HCT116 (cell line): ENCODE measurements at regions not wholly inside any gene's neighbourhood (a gene's known extent, or its start where the extent isn't known, plus 50 kb on each side); places are given as distances from the start of the nearest gene placed in this dataset.

Experiments
- ATAC-seq: fragments of 200-7000 bp; cut with Tn5 transposase; 2 replicates; pipeline ENCODE4 v1.9.1; 2020; ENCODE audit warnings: mild to moderate bottlenecking, moderate library complexity
- BruUV-seq: library from RNA; stranded (reverse); fragments of 400-500 nt; replicated peaks from 2 replicates; lab custom pipeline; 2021; lab: Mats Ljungman, UMichigan
- CTCF ChIA-PET: fragments of 300-600 bp; sonication (Branson Sonifier 250); formaldehyde crosslinking; loops from one replicate; lab custom pipeline; 2021; ENCODE audit warnings: antibody characterized with exemption; lab: Charles Lee
- POLR2A ChIA-PET: fragments of 300-600, 350-600 bp; sonication (Branson Sonifier 250); formaldehyde crosslinking; loops from one replicate; lab custom pipeline; 2021; ENCODE audit warnings: antibody characterized with exemption; lab: Charles Lee
- RAD21 ChIA-PET, 2 experiments: fragments of 300-600 bp; sonication (Branson Sonifier 250); formaldehyde crosslinking; loops; one replicate each; lab custom pipeline; 2023; ENCODE audit warnings: low total read pairs in 2 of 2; ENCODE audit not compliant: uncharacterized antibody in 2 of 2, unreplicated experiment in 2 of 2, low non-redundant PET in 1 of 2; lab: Charles Lee
- DNase-seq: peaks from one replicate; pipeline ENCODE4 v3.0.0-alpha.2; 2010; ENCODE audit warnings: low read depth, low spot score
- H2AFZ ChIP-seq: fragments of 200-600 bp; shearing (Covaris generic), sonication (generic); 2 replicates; pipeline ENCODE4 v1.6.1; 2017; ENCODE audit warnings: low read depth, mixed run types, mixed read lengths, antibody characterized with exemption, low read length; ENCODE audit not compliant: poor library complexity, severe bottlenecking
- H3K27ac ChIP-seq: 2 replicates; pipeline ENCODE4 v1.5.1; 2012; ENCODE audit warnings: low read depth, low read length
- H3K27me3 ChIP-seq: fragments of 200-600 bp; sonication (generic); 2 replicates; pipeline ENCODE4 v1.6.1; 2016; ENCODE audit warnings: mixed run types, low read length, mixed read lengths; ENCODE audit not compliant: insufficient read depth
- H3K36me3 ChIP-seq, 2 experiments: fragments of 200-500 bp in 1 of 2; fragments of 200-600 bp in 1 of 2; sonication (Bioruptor generic) in 1 of 2; sonication (generic) in 1 of 2; 2 replicates each; pipeline versions ENCODE4 v1.5.1 to v1.6.1; 2014 to 2016; ENCODE audit warnings: low read length in 2 of 2, inconsistent platforms in 1 of 2, mixed read lengths in 1 of 2, mixed run types in 1 of 2; ENCODE audit not compliant: insufficient read depth in 2 of 2, control insufficient read depth in 1 of 2
- H3K4me1 ChIP-seq, 2 experiments: fragments of 200-600 bp in 1 of 2; sonication (generic) in 1 of 2; 2 replicates each; pipeline versions ENCODE4 v1.5.1 to v1.6.1; 2012 to 2017; ENCODE audit warnings: low read length in 2 of 2, inconsistent platforms in 1 of 2, mild to moderate bottlenecking in 1 of 2, mixed read lengths in 1 of 2, mixed run types in 1 of 2, moderate library complexity in 1 of 2; ENCODE audit not compliant: insufficient read depth in 2 of 2, control insufficient read depth in 1 of 2
- H3K4me2 ChIP-seq: fragments of 200-600 bp; sonication (generic); 2 replicates; pipeline ENCODE4 v1.6.1; 2017; ENCODE audit warnings: mixed run types, low read length, mixed read lengths
- H3K4me3 ChIP-seq, 2 experiments: fragments of 200-600 bp in 1 of 2; sonication (generic) in 1 of 2; replicated peaks in 1 of 2; 2 replicates each; pipeline ENCODE4 v1.5.1; 2011 to 2016; ENCODE audit warnings: low read length in 2 of 2, control low read depth in 1 of 2, low read depth in 1 of 2, mild to moderate bottlenecking in 1 of 2, mixed read lengths in 1 of 2, mixed run types in 1 of 2
- H3K79me2 ChIP-seq: fragments of 200-600 bp; sonication (generic); 2 replicates; pipeline ENCODE4 v1.6.1; 2017; ENCODE audit warnings: mild to moderate bottlenecking, mixed run types, low read length, moderate library complexity, mixed read lengths; ENCODE audit not compliant: insufficient read depth
- H3K9ac ChIP-seq: fragments of 200-600 bp; sonication (generic); 2 replicates; pipeline ENCODE4 v1.6.1; 2016; ENCODE audit warnings: low read length, mixed read lengths
- H3K9me2 ChIP-seq: fragments of 200-600 bp; sonication (generic), shearing (Covaris generic); 2 replicates; pipeline ENCODE4 v1.6.1; 2017; ENCODE audit warnings: mixed run types, mild to moderate bottlenecking, moderate library complexity; ENCODE audit not compliant: insufficient read depth
- H3K9me3 ChIP-seq, 2 experiments: fragments of 200-500 bp in 1 of 2; fragments of 200-600 bp in 1 of 2; sonication (Bioruptor generic) in 1 of 2; sonication (generic) in 1 of 2; 2 replicates each; pipeline ENCODE4 v1.6.1; 2014 to 2017; ENCODE audit warnings: low read length in 2 of 2, mixed read lengths in 2 of 2, inconsistent platforms in 1 of 2, low read depth in 1 of 2, mild to moderate bottlenecking in 1 of 2, mixed run types in 1 of 2, moderate library complexity in 1 of 2; ENCODE audit not compliant: control insufficient read depth in 1 of 2, insufficient read depth in 1 of 2
- H4K20me1 ChIP-seq: fragments of 200-600 bp; sonication (generic), shearing (Covaris generic); 2 replicates; pipeline ENCODE4 v1.6.1; 2017; ENCODE audit warnings: mixed run types, mild to moderate bottlenecking, moderate library complexity; ENCODE audit not compliant: insufficient read depth
- EZH2phosphoT487 ChIP-seq: fragments of 200-600 bp; IDR thresholded peaks from 2 replicates; pipeline ENCODE4 v1.6.1; 2018; ENCODE audit warnings: antibody characterized with exemption, borderline replicate concordance
- REST ChIP-seq: IDR thresholded peaks from 2 replicates; pipeline ENCODE4 v1.6.1; 2012; ENCODE audit warnings: low read depth
- YY1 ChIP-seq: IDR thresholded peaks from 2 replicates; pipeline ENCODE4 v1.6.1; 2011; ENCODE audit warnings: low read length, low read depth, moderate library complexity, mild to moderate bottlenecking; ENCODE audit not compliant: insufficient replicate concordance; ENCODE audit errors: extremely low read depth
- intact Hi-C: fragments of 100-400 bp; cut with micrococcal nuclease; formaldehyde crosslinking; loops from 2 replicates; pipeline ENCODE4 v1.10.0; 2022

- H3K4me1 ChIP-seq: peaks cover 12 to 14% of the 10 kb centered on the region in 2 experiments
These were observed 92.9 kb downstream of the PLEKHG1 start for GRCh38 chr6:150692604-150693003.

More at GRCh38 chr6:150692604-150693003, 92.9 kb downstream of the PLEKHG1 start:
- ChIA-PET POLR2A (no interaction called here), RAD21 (no interaction called here), CTCF (no interaction called here)
- Histone ChIP-seq H4K20me1 (no peaks in the 10 kb centered on the region), H3K4me2 (no peak overlapping the region), H3K9me2 (no peaks in the 10 kb centered on the region), H3K27me3 (no peaks in the 10 kb centered on the region), H3K9ac (no peak overlapping the region), H2AFZ (no peak overlapping the region), H3K27ac (no peak overlapping the region), H3K4me3 (no peak overlapping the region), H3K36me3 (no peaks in the 10 kb centered on the region), H3K79me2 (no peaks in the 10 kb centered on the region), H3K9me3 (no peaks in the 10 kb centered on the region)
- BruUV-seq: no TSS peak
- TF ChIP-seq YY1 (no peak), REST (no peak), EZH2phosphoT487 (no peak)
- DNase-seq: no peak
- intact Hi-C loops: no loop called here
- no peak for ATAC-seq
